Activated CD4-positive, alpha-beta T cell treated with anti-CD3 and anti-CD28 coated beads, Interleukin-2, amount 50 U/mL, for 1 hour (primary cell): ENCODE measurements at regions not wholly inside any gene's neighbourhood (a gene's known extent, or its start where the extent isn't known, plus 50 kb on each side); places are given as distances from the start of the nearest gene placed in this dataset.

Source experiments
- DNase-seq: peaks from one replicate; pipeline ENCODE4 v3.0.0-alpha.2; 2020

GRCh38 chr16:87060034-87060986, 256.9 kb downstream of the C16orf95 start:
- no peak for DNase-seq

GRCh38 chr16:87061243-87061920, 255.8 kb downstream of the C16orf95 start:
- DNase-seq = no peak

DNA sequence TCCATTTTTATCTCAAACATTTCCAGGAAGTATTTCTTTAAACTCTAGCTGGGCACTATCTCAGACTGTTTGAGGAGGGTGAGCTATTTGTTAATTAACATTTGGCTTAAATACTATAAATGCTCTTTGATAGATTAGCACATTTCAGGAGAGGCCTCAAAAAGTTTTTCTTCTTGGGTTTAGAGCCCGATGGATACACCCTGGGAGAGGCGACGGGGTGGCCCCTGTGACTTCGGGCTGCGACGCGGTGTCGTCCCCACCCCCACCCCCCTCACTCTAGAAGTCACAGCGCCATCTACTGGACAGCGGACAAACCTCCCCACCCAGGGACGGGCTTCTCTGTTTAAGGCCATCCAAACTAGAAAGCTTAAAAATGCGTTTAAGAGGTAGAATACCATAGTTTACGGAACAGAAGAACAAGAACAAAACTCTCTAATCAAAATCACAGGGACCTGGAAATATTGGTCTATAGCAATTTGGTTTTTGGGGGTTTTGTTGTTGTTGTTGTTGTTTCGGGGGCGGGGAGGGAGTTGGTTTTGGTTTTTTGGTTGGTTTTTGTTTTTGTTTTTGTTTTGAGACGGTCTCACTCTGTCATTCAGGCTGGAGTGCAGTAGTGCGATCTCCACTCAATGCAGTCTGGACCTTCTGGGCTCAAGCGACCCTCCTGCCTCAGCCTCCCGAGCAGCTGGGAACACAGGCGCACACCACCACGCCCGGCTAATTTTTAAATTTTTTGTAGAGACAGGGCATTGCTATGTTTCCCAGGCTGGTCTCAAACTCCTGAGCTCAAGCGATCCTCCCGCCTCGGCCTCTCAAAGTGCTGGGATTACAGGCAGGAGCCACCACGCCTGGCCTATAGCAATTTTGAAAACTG, 254.4 kb downstream of the C16orf95 start:
- peak; percentile 29 for DNase-seq

DNA sequence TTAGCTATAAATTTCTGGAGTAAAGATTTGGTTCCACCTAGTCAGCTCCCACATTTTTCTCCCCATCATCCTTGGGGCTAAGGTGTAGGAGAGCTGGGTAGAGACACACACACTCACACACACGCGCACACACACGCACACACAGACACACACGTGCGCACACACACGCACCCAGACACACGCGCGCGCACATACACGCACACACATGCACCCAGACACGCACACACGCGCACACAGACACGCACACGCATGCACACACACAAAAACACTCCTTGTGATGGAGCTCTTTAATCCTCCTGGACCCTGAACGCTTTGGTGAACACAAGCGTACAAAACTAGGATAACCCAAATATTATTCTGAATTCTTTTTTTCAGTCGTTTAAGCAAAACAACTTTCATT, 253.6 kb downstream of the C16orf95 start:
- no peak for DNase-seq

GRCh38 chr16:87064731-87065445, 252.3 kb downstream of the C16orf95 start:
- DNase-seq = no peak

DNA sequence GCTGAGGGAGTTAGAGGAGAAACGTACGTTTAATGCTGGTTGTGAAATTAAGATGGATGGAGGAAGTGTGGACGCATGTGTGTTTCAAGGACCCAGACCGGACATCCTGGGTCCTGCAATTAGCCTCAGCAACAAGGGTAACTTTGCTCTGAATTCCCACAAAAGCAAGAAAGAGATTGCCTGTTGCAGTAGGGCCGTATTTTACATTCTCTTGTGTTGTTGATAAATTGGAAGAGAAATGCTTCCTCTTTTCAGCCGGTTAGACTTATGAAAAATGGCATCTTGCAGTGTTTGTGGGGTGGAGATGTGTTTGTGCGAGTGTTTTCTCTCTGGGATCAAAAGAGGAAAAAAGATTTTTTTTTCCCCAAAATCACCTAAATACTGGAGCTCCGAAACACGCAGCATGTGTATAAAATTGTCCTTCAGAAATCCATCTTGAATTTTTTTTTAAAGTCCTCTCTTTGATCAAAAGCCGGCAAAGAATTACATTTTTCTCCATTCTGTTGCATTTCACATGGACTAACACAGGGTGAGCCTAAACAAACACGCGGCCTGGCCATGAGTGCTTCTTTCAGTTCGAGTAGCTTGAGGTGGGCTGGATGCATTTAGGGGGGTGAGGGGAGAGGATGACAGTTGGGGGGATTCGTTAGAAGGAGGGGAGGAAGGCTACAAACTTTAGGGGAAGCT, 251.6 kb downstream of the C16orf95 start:
- DNase-seq = no peak

DNA sequence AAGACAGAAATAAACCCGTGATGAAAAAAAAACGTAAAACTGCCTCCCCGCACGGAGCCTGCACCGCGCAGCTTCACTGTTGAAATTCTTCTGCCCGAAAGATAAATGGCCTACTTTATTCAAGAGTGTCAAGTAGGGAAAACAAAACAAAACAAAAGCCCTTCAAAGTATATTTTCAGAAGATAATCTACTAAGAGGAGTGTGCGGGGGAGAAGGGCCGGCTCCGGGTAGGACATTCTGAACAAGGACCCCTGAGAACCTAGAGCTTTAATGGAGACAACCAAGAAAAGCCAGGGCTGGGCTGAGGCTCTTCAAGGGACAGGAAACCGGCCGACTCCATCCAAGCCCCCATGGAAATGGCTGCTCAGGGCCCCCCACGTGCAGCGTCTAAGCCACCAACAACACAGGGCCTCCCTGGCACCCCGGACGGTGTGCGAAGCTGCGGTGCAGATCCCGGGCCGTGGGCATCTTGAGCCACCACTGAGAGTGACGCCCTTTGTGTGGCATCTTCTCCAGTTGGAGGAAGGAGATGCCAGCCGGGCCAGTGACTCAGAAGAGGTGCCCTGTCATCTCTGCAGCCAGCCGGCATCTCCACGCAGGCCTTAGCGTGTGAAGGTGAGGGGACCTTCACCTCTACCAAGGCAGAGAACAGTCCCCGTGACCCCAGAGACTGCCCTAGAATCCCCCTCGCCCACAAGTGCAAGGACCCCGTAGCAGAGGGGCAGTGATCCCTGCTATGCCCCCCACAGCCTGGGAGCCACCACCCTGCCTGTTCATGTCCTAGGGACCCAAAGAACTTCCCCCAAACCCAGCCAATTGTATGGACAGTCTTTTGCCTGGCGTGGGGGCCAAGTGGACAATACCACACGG, 250.8 kb downstream of the C16orf95 start:
- no peak for DNase-seq

DNA sequence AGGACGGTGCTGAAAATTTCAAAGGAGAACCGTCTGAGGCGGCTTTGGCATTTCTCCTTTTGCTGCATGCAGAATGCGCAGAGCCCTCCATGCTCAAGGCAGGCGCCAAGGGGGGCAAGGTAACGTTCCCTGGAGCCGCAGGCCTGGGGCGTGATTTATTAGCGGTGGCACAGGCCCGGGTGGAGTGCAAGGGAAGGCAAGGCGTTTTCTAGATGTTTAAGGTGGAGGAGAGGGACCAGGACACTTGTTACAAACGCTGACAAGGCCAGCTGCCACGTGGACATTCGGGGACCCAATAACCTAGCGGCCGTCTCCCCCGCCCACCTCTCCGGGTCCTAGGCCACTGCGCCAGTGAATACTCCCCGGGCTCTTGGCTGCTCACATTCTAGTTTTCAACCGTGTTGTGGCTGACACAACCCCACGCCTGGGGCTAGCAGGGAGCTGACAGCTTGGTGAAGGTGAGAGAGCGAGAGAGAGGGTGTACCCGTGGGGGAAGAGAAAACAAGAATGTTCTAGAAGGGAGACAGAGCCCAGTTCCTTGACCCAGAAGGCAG, 250.1 kb downstream of the C16orf95 start:
- no peak for DNase-seq

- DNase-seq = no peak
Observed at GRCh38 chr16:87067836-87068761, 249.1 kb downstream of the C16orf95 start.

DNA sequence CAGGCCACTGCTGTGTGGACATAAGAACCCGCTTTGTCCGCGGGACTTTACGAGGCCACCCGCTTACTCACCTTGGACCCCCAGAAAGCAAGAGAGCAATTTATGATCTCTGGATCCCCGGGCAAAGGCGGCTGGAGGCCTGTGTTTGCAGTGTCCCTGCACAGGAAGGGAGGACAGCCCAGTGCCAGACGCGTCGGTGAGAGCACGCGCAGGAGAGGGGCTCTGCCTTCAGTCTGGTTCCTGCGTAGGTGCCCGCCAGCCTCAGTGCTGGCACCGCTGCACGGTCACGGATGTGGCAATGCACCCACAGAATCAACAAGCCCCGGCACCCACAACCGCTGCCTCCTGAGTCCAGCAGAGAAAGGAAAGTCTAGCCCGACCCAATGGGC, 248.4 kb downstream of the C16orf95 start:
- no peak for DNase-seq

GRCh38 chr16:87070657-87071056, 246.5 kb downstream of the C16orf95 start:
- DNase-seq = no peak

GRCh38 chr16:87072101-87072500, 245.1 kb downstream of the C16orf95 start:
- no peak for DNase-seq

GRCh38 chr16:87074641-87075318, 242.4 kb downstream of the C16orf95 start:
- DNase-seq = no peak

GRCh38 chr16:87075319-87075860, 241.8 kb downstream of the C16orf95 start:
- DNase-seq = no peak

GRCh38 chr16:87076331-87076949, 240.8 kb downstream of the C16orf95 start:
- DNase-seq = no peak

GRCh38 chr16:87076950-87077749, 240.0 kb downstream of the C16orf95 start:
- DNase-seq = peak; percentile 6

DNA sequence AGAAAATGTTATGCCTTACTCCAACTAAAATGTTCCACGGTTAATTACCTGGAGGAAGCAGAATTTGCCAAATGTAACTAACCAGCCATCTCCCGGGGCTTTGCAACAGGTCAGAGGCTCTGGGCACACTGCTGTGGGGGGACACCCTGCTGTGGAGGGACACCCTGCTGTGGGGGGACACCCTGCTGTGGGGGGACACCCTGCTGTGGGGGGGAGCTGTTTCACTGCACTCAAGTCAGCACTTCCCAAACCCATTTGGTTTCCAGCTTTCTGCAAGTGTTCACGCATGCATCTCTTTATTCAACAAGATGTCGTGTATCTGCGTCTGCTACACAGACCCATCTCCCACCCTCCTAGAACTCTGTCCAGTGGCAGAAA, 239.5 kb downstream of the C16orf95 start:
- DNase-seq = no peak
